Mesenteric fat pad (tissue), 1 donor: ENCODE measurements at regions not wholly inside any gene's neighbourhood (a gene's known extent, or its start where the extent isn't known, plus 50 kb on each side); places are given as distances from the start of the nearest gene placed in this dataset.

Experiments
- DNase-seq: peaks from one replicate; pipeline ENCODE4 v3.0.0-alpha.2; 2020; ENCODE audit warnings: low spot score
- donor health status: DM: yes; HTN: yes; CAD: no.

DNA sequence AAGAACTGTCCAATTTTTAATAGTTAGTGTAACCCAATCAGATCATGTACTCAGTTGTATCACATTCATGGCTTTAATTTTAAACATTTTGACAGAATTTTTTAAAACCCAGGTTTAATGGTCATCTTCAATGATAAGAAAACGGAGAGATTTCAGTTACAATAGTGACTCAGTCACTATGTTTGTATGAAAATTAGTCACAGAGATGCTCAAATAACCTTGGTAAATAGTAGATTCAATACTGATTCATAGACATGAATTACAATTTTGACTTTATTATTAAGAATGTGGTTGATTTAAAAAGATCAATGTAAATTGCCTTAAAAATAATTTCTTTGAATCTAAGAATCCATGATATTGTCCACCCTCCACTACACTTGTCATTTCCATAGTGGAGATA is 64.6 kb upstream of the TYRP1 start:
- DNase-seq: no peak

DNA sequence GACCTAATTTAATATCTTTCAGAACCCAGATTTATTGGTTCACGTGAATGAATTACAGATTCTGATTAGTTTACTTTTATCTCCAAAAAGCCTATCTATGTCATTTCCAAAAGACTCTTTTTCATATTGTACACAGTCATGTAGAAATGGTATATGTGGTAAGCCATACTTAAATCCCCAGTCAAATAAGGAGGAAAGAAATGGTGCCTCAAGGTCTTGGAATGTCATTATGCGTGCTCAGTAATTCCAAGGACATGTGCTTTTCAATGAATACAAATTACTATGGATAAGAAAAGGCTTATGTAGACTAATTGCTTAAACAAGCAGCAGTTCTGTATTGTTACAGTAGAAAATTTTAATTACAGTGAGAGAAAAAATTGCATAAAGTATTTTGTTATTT is 64.1 kb upstream of the TYRP1 start:
- no peak for DNase-seq

DNA sequence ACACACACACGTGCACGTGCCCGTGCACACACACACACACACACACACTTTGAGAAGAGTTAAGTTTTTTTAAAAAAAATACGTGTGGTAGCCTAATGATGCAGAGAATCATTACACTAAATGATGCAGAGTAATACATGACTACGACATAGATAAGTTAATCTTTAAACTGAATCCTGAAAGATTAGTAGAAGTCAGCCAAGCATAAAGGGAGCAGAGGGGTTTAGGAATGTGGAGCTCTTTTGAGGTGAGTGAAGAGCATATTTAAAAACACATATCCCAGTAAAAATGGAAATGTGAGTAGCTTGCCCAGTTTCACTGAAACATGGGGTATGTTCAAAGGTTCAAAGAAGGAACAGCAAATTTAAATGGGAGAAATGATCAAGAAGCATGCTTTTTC is 61.3 kb upstream of the TYRP1 start:
- no peak for DNase-seq

DNA sequence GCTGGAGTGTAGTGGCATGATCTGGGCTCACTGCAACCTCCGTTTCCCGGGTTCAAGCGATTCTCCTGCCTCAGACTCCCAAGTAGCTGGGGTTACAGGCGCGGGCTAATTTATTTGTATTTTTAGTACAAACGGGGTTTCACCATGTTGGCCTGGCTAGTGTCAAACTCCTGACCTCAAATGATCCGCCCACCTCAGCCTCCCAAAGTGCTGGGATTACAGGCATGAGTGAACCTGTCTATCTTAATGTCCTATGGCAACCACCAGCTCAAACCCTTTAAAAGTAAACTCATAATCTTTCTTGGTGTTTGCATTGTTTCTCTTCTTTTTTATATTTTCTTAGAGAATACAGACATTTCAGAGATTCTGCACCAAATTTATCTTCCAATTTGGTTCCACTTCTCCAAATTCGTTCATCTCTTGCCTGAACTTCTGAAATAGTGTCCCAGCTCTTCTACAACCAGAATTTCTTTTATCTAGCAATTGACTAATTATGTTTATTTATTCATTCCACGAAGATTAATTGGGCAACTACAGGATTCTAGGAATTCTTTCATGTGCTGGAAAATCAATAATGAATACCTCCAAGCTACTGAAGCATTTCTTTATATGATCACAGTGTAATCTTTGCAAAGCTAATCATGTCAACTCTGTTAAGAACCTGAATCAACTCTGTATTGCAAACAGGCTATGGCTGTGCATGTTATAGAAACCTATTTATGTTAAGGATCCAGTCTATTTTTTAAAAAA is 60.0 kb upstream of the TYRP1 start:
- no peak for DNase-seq

DNA sequence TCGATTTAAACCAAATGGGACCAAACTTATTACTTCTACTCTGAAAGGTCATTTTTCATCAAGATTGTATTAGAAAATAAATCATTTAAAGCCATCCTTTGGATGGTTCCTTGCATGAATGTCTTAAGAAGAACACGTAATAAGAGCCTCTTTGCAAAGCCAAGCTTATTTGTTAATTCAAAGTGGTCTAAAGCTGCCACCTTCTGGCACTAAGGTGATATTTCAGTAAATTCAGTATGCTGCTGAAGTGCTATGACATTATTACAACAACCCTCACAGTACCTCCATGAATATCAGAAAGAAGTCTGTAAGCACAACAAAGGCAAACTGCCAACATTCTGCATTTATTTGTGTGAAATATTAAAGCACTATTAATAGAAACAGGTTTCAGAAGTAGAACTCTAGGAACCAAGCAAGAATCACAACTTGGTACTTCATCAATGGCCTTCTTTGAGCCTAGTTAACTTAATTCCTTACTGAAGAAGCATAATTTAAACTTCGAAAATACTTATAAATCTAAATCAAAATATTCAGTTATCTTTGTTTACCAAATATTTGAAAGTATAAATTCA is 53.1 kb upstream of the TYRP1 start:
- no peak for DNase-seq

DNA sequence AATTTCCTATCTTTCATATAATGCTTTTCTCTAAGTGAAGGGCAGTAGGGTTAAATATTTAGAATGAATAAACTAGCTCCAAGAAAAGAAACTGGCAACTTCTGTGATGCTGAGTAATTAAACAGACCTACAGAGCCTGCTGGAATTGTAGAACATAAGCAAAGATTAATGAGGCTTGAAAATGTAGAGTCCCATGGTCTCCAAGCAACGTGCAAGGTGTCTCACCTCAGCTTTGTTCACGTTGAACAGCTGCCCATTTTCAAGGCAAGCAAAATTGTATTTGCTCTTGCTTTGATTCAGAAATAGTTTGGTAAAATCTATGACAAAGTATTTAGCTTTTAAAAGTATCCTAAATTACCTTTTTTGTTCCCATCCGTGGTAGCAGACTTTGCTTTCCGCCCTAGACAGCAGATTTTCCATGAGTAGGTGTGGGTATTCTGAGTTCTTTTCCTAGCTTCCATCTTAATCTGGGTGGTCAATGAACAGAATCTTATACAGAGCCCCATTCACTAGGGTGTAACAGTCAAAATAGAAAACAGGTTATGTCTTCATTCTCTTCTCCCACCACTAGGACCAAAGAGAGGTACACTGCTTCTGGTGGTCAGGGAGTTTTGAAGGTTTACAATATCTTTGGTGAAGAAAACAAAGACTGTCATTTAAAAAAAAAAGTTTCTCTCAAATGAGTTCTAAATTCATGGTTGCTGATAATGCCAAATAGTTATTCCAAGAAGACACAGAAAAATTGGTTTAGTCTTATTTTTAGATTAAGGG is 52.1 kb upstream of the TYRP1 start:
- no peak for DNase-seq
